Lower lobe of right lung (tissue), 2 donors: ENCODE measurements at regions not wholly inside any gene's neighbourhood (a gene's known extent, or its start where the extent isn't known, plus 50 kb on each side); places are given as distances from the start of the nearest gene placed in this dataset.
"Not testable (repeated sequence)": the region's sequence is repeated elsewhere in the genome, so short reads cannot be mapped to it uniquely, and the experiment has no call there.

Source experiments
- ATAC-seq, 2 donors: fragments of 200-7000 bp; cut with Tn5 transposase; one replicate each; pipeline ENCODE4 v1.9.1; 2020 to 2022; ENCODE audit warnings: mild to moderate bottlenecking in 2 of 2, moderate library complexity in 2 of 2
- DNase-seq: peaks from one replicate; pipeline ENCODE4 v3.0.0-alpha.2; 2020
- H3K27ac ChIP-seq: fragments of 200-600 bp; one replicate; pipeline ENCODE4 v1.8.0; 2022
- H3K27me3 ChIP-seq: fragments of 200-600 bp; one replicate; pipeline ENCODE4 v1.8.0; 2022; ENCODE audit warnings: low read depth
- H3K36me3 ChIP-seq: fragments of 200-600 bp; one replicate; pipeline ENCODE4 v1.8.0; 2022; ENCODE audit warnings: mild to moderate bottlenecking
- H3K4me1 ChIP-seq: fragments of 200-600 bp; one replicate; pipeline ENCODE4 v1.8.0; 2022
- H3K4me3 ChIP-seq: fragments of 200-600 bp; one replicate; pipeline ENCODE4 v1.8.0; 2022; ENCODE audit warnings: mild to moderate bottlenecking
- H3K9me3 ChIP-seq: fragments of 200-600 bp; one replicate; pipeline ENCODE4 v1.8.0; 2022
- CTCF ChIP-seq: fragments of 200-600 bp; IDR thresholded peaks from one replicate; pipeline ENCODE4 v1.8.0; 2022; ENCODE audit warnings: antibody characterized with exemption, mild to moderate bottlenecking
- intact Hi-C: fragments of 100-400 bp; cut with DNase I; formaldehyde crosslinking; loops from one replicate; pipeline ENCODE4 v1.11.0; 2022
- donor health status: DM: no; HTN: yes; CAD: no; lungs with severe emphysema.

- ATAC-seq: peak in 1 of 2 donors; percentile 51
- DNase-seq, H3K27ac ChIP-seq: not testable (repeated sequence)
Measured at GRCh38 chr2:87470381-87471380, 277.2 kb upstream of the PLGLB2 start.

GRCh38 chr2:87471478-87471877 lies 276.4 kb upstream of the PLGLB2 start:
- DNase-seq, H3K9me3 ChIP-seq, ATAC-seq, H3K4me3 ChIP-seq, H3K4me1 ChIP-seq, H3K27ac ChIP-seq, H3K36me3 ChIP-seq, intact Hi-C loops, H3K27me3 ChIP-seq: not testable (repeated sequence)

More at GRCh38 chr2:87470381-87471380, 277.2 kb upstream of the PLGLB2 start:
- H3K27me3 ChIP-seq, intact Hi-C loops, H3K36me3 ChIP-seq, H3K9me3 ChIP-seq, H3K4me3 ChIP-seq, H3K4me1 ChIP-seq: not testable (repeated sequence)

GRCh38 chr2:87476223-87476872 lies 271.5 kb upstream of the PLGLB2 start:
- H3K27ac ChIP-seq, H3K4me1 ChIP-seq, DNase-seq, intact Hi-C loops, H3K36me3 ChIP-seq, H3K4me3 ChIP-seq, H3K9me3 ChIP-seq, H3K27me3 ChIP-seq: not testable (repeated sequence)
- ATAC-seq: peak; percentile 67 to 70
- peak; percentile 14 for TF ChIP-seq CTCF

GRCh38 chr2:87476936-87477335 lies 271.0 kb upstream of the PLGLB2 start:
- not testable (repeated sequence) for DNase-seq

GRCh38 chr2:87477669-87478428 lies 270.0 kb upstream of the PLGLB2 start:
- not testable (repeated sequence) for H3K36me3 ChIP-seq

More at GRCh38 chr2:87476936-87477335, 271.0 kb upstream of the PLGLB2 start:
- intact Hi-C loops, H3K27ac ChIP-seq, H3K4me3 ChIP-seq, H3K27me3 ChIP-seq, H3K4me1 ChIP-seq, ATAC-seq, H3K9me3 ChIP-seq, H3K36me3 ChIP-seq: not testable (repeated sequence)

GRCh38 chr2:87478911-87479310 lies 269.0 kb upstream of the PLGLB2 start:
- H3K27ac ChIP-seq, H3K27me3 ChIP-seq, intact Hi-C loops, H3K36me3 ChIP-seq, ATAC-seq, H3K4me1 ChIP-seq, H3K4me3 ChIP-seq, DNase-seq, H3K9me3 ChIP-seq: not testable (repeated sequence)

More at GRCh38 chr2:87477669-87478428, 270.0 kb upstream of the PLGLB2 start:
- H3K27ac ChIP-seq, intact Hi-C loops, H3K27me3 ChIP-seq, DNase-seq, H3K4me1 ChIP-seq, H3K9me3 ChIP-seq, H3K4me3 ChIP-seq: not testable (repeated sequence)
- ATAC-seq: peak in 1 of 2 donors; percentile 47

GRCh38 chr2:87483093-87483680 lies 264.7 kb upstream of the PLGLB2 start:
- ATAC-seq: peak; percentile 85 to 86
- H3K27ac ChIP-seq, H3K36me3 ChIP-seq, intact Hi-C loops, H3K4me3 ChIP-seq, DNase-seq, H3K4me1 ChIP-seq, H3K9me3 ChIP-seq, H3K27me3 ChIP-seq: not testable (repeated sequence)

GRCh38 chr2:87484363-87484762 lies 263.5 kb upstream of the PLGLB2 start:
- intact Hi-C loops, H3K4me3 ChIP-seq, H3K27ac ChIP-seq, H3K4me1 ChIP-seq, H3K9me3 ChIP-seq, DNase-seq, ATAC-seq, H3K36me3 ChIP-seq, H3K27me3 ChIP-seq: not testable (repeated sequence)

GRCh38 chr2:87485455-87485854 lies 262.4 kb upstream of the PLGLB2 start:
- DNase-seq, intact Hi-C loops, H3K27ac ChIP-seq, ATAC-seq, H3K4me1 ChIP-seq, H3K36me3 ChIP-seq, H3K9me3 ChIP-seq, H3K4me3 ChIP-seq, H3K27me3 ChIP-seq: not testable (repeated sequence)

- H3K36me3 ChIP-seq, H3K9me3 ChIP-seq, DNase-seq, intact Hi-C loops, H3K4me1 ChIP-seq, H3K4me3 ChIP-seq, H3K27me3 ChIP-seq: not testable (repeated sequence)
- ATAC-seq: peak; percentile 92 to 93
- peak overlapping the region; percentile 65 for H3K27ac ChIP-seq
Measured at GRCh38 chr2:87485884-87486283, 262.0 kb upstream of the PLGLB2 start.

- H3K9me3 ChIP-seq, H3K27me3 ChIP-seq, H3K4me1 ChIP-seq, DNase-seq, H3K36me3 ChIP-seq, H3K4me3 ChIP-seq, intact Hi-C loops: not testable (repeated sequence)
- ATAC-seq: peak in 1 of 2 donors; percentile 12
- peak overlapping the region; percentile 65 for H3K27ac ChIP-seq
Measured at GRCh38 chr2:87486413-87486812, 261.5 kb upstream of the PLGLB2 start.

- H3K27me3 ChIP-seq, H3K4me1 ChIP-seq, intact Hi-C loops, H3K27ac ChIP-seq, ATAC-seq, DNase-seq, H3K4me3 ChIP-seq, H3K36me3 ChIP-seq, H3K9me3 ChIP-seq: not testable (repeated sequence)
Measured at GRCh38 chr2:87488021-87488420, 259.9 kb upstream of the PLGLB2 start.
